AG08395 (cell line): ENCODE measurements at regions not wholly inside any gene's neighbourhood (a gene's known extent, or its start where the extent isn't known, plus 50 kb on each side); places are given as distances from the start of the nearest gene placed in this dataset.
"Not testable (repeated sequence)": the region's sequence is repeated elsewhere in the genome, so short reads cannot be mapped to it uniquely, and the experiment has no call there.

ENCODE experiments used
- DNase-seq: peaks from one replicate; pipeline ENCODE4 v3.0.0; 2012; ENCODE audit warnings: mixed read lengths, low spot score

- not testable (repeated sequence) for DNase-seq
Observed at GRCh38 chr3:125697979-125698640, 102.8 kb upstream of the OSBPL11 start.

GRCh38 chr3:125715651-125716050 is 120.4 kb upstream of the OSBPL11 start:
- no peak for DNase-seq

DNA sequence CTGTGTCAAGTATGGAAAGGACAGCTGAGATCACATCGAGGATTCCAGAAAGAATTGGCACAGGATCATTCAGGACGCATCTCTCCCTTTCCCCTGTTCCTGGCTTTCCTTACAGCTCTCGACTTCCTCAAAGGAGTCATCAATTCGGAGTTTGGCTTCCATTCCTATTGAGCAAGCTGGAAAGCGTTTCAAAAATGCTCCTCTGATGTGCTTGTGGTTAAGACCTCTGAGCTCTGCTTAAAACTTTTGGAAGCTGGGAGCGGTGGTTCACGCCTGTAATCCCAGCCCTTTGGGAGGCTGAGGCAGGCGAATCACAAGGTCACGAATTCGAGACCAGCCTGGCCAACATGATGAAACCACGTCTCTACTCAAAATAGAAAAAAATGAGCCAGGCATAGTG is 136.9 kb upstream of the OSBPL11 start:
- DNase-seq, result not testable (repeated sequence)

GRCh38 chr3:125741991-125742718 is 146.9 kb upstream of the OSBPL11 start:
- DNase-seq, result not testable (repeated sequence)

DNA sequence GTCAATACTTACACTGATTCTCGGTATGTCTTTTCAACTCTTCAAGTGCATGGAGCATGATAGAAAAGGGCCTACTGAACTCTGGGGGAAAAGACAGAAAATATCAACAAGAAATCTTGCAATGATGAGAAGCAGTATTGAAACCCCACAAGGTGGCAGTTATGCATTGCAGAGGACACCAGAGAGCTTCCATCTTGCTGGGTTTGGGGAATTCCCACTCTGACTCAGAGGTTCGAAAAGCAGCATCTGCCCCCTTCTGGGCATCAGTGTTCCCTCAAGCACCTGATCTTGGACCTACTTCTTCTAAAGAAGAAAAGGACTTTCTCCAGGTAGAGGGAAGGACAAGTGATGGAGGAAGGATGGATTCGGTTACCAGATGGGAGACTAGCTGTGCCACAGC is 147.5 kb upstream of the OSBPL11 start:
- not testable (repeated sequence) for DNase-seq

- not testable (repeated sequence) for DNase-seq
Observed at GRCh38 chr3:125757050-125757449, 161.8 kb upstream of the OSBPL11 start.

- not testable (repeated sequence) for DNase-seq
Observed at GRCh38 chr3:125758641-125759130, 163.4 kb upstream of the OSBPL11 start.

DNA sequence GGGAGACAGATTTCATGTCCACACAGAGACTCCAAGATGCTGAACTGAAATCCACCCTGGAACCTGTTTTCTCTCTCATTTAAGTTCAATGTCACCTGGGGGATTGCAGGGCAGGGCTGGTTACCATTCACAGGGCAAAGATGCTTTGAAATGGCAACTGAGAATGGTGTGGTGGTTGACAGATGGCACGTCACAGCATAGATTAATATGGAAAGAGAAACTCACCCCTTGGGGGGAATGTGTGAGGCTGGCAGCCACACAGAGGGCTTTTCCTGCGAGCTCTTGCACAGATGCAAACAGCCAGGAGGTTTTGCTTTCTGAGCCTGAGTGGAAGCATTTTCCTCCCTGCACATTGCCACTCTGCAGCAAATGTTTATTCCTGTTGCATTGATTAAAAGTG is 167.3 kb upstream of the OSBPL11 start:
- DNase-seq, result not testable (repeated sequence)

DNA sequence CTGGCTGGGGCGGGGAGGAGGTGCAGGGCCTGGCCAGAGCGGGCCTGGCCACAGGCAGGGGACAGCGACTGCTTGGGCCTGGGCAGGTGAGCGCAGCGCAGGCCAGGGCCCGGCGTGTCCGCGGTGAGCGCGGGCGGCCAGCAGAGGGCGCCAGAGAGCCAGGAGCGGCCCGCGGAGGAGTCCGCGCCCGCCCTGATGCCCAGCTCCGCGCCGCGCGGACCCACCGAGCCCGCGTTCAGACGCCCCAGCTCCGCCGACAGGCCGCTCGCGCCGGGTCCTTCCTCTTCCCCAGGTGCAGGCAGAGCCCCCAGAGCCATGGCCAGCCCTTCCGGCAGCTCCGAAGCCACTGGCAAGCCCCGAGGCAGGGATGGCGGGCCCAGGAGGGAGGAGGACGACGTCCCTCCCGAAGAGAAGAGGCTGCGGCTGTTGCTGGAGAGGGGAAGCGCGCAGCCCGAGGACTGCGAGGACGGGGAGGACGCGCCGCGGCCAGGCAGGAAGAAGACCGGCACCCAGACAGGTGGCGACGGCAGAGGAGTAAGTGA is 171.1 kb upstream of the OSBPL11 start:
- DNase-seq, result peak; percentile 49

- not testable (repeated sequence) for DNase-seq
Observed at GRCh38 chr3:125766931-125767330, 171.6 kb upstream of the OSBPL11 start.

GRCh38 chr3:125767641-125768040 is 172.3 kb upstream of the OSBPL11 start:
- DNase-seq, result no peak

- not testable (repeated sequence) for DNase-seq
Observed at GRCh38 chr3:125768821-125769220, 173.5 kb upstream of the OSBPL11 start.

DNA sequence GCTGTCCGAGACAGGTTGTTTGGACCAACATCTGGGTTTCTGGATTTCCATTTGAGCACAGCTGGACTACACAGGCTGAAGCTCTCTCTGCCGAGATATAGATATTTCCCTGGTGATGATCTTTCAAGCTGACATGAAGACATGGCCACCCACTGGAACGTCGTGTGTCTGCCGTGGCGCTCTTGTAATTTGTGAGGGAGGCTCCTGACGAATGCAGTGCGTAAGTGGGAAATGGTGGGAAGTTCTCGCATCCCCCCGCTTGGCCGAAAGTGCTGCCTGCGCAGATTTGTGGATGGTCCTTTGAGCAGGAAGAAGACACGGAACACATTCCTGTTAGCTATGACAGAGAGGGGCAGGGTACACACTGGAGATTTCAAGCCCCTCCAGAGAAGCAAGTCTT is 176.2 kb upstream of the OSBPL11 start:
- DNase-seq, result not testable (repeated sequence)

DNA sequence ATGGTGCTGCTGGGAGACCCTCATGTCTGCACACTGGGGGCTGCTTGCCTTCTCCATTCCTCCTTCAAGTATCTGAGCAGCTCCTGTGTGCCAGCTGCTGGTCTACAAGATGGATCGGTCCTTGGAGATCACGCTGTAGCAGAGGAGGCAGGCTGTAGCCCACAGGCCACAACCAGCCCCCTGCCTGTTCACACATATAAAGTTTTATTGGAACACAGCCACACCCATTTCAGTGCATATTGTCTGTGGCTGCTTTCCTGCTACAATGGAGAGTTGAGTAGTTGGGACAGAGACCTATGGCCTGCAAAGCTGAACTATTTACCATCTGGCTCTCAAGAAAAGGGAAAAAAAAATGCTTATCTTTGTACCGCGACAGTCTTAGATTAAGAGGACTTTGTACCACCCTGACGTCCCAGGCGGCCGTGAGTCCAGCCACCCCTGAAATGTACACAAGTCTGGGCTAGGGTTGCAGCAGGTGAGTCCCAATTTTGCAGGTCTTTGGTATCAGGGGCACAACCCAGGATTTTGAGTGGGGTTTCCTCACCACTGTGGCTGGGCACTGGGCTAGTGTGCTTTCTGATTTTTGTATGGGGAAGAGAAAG is 179.2 kb upstream of the OSBPL11 start:
- DNase-seq, result not testable (repeated sequence)

DNA sequence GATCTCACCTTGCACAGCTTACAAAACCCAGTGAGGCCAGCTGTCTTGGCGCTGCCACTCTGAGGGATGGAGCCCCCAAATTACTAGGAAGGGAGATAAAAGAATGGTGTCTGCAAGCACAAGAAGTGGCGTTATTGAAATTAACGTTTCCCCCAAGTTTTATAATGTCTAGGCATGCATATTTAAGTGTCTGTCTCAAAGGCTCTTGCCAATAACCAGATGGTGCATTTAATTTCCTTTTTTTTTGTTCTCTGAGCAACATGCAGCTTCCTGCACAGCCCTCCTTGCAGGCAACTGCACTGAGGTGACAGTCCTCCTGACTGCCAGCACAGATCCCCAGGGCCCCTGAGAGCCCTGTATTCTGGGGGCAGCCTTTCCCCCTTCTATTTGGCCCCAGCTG is 179.8 kb upstream of the OSBPL11 start:
- not testable (repeated sequence) for DNase-seq

DNA sequence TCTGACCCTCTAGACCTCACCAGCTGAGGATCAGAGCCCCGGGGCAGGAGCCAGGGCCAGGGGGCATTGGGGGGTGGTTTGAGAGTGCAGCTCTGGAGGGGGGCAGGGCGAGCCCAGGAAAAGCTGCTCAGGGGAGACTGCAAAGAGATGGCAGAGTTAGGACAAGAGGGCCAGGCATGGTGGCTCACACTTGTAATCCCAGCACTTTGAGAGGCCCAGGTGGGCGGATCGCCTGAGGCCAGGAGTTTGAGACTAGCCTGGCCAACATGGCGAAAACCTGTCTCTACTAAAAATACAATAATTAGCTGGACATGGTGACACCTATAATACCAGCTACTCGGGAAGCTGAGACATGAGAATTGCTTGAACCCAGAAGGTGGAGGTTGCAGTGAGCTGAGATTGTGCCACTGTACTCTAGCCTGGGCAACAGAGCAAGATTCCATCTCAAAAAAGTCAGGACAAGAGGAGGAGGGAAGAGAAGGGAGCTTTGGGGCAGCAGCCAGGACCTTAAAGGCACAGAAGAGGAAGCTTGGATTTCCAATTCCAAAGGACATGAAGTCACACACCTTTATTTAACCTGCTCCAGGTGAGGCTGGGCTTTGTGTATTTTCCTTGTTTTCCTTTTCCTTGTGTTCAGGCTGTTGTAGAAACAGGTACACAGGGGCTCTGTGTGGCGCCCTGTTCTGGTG is 180.5 kb upstream of the OSBPL11 start:
- DNase-seq, result not testable (repeated sequence)

DNA sequence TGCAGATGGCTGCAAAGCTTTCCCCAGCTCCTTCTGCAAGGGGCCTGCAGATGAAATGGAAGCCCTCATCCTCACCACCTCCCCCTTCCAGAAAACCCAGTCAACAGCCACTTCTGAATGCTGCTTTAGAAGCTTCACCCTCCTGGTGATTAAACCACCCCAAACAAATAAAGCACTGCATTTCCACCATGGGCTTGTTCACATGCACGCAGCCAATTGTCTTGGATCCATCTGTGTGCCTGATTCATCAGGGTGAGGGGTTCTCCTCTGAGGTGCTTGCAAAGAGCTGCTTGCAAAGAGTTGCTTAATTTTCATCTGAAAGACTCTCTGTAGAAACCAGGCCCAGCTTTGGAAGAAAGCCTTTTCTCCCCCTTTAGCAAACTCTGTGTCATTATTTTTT is 184.0 kb upstream of the OSBPL11 start:
- DNase-seq, result not testable (repeated sequence)

GRCh38 chr3:125779918-125780317 is 184.6 kb upstream of the OSBPL11 start:
- DNase-seq, result not testable (repeated sequence)

DNA sequence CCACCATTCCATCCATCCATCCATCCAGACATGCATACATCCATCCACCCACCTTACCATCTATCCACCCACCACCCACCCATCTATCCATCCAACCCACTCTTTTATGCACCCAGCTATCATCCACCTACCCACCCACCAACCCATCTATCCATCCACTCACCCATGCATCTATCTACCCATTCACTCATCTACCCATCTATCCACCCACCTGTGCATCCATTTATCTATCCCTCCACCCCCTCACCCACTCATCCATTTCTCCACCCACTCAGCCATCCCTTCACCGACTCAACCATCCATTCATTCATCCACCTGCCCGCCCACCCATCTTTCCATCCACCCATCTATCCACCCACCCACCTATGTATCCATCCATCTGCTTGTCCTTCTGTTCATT is 186.4 kb upstream of the OSBPL11 start:
- DNase-seq, result not testable (repeated sequence)

DNA sequence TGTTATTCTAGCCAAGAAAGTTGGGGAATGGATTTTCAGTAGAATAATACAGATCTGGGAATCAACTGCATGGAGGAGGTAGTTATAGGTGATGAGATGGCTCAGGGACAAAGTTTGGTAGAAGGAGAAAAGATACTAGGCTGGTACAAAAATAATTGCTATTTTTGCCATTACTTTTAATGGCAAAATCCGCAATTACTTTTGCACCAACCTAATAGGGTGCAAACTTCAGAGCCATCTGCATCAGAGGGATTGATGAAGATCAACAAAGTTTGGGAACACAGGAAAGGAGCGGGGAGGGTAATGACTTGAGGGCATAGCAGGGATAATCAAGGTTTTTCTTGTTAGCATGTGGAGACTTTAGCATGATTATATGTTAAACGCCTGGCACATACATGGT is 178.7 kb upstream of the ROPN1B start:
- not testable (repeated sequence) for DNase-seq

- DNase-seq, result peak; percentile 2
Observed at GRCh38 chr3:125791021-125791420, 178.0 kb upstream of the ROPN1B start.

GRCh38 chr3:125810010-125810409 is 159.0 kb upstream of the ROPN1B start:
- DNase-seq, result not testable (repeated sequence)
